ENCODE measurements at regions not wholly inside any gene's neighbourhood (a gene's known extent, or its start where the extent isn't known, plus 50 kb on each side); places are given as distances from the start of the nearest gene placed in this dataset.

- no peak for TF ChIP-seq POLR2A (IDR thresholded peaks at IDR 0.05; ENCODE audit: low read depth, low read length)
- no peak for TF ChIP-seq POLR2AphosphoS5 (IDR thresholded peaks at IDR 0.05; ENCODE audit: low read depth, low read length)
- TF ChIP-seq TAF1 (IDR thresholded peaks at IDR 0.05; ENCODE audit: borderline replicate concordance, low read depth, low read length): no peak
These were observed 91.3 kb downstream of the EDNRB start for GRCh38 chr13:77827332-77827731.
